OCI-LY3 (cell line): ENCODE measurements at regions not wholly inside any gene's neighbourhood (a gene's known extent, or its start where the extent isn't known, plus 50 kb on each side); places are given as distances from the start of the nearest gene placed in this dataset.

ENCODE experiments used
- H2AFZ ChIP-seq: fragments of 200-600, 300-600 bp; shearing (Covaris generic); 2 replicates; pipeline ENCODE4 v1.6.0; 2014; ENCODE audit warnings: antibody characterized with exemption, low read depth, low read length
- H3K27ac ChIP-seq: fragments of 200-600, 300-600 bp; sonication (generic); 2 replicates; pipeline ENCODE4 v1.5.1; 2014; ENCODE audit warnings: mild to moderate bottlenecking, low read length, moderate library complexity, mixed read lengths
- H3K27me3 ChIP-seq: fragments of 200-600, 300-600 bp; sonication (generic); 2 replicates; pipeline ENCODE4 v1.6.1; 2014; ENCODE audit warnings: low read depth, low read length, mixed read lengths
- H3K36me3 ChIP-seq: fragments of 200-600, 300-600 bp; sonication (generic); replicated peaks from 2 replicates; pipeline ENCODE3; 2014; ENCODE audit warnings: low read depth, low read length, mixed read lengths
- H3K4me1 ChIP-seq: fragments of 300-600, 200-600 bp; sonication (generic); 2 replicates; pipeline ENCODE4 v1.6.1; 2014; ENCODE audit warnings: low read length, mixed read lengths
- H3K4me2 ChIP-seq: fragments of 200-600, 300-600 bp; sonication (generic); 2 replicates; pipeline ENCODE4 v1.6.1; 2014; ENCODE audit warnings: low read length, mixed read lengths
- H3K4me3 ChIP-seq: fragments of 300-600, 200-600 bp; sonication (generic); 2 replicates; pipeline ENCODE4 v1.5.1; 2014; ENCODE audit warnings: antibody characterized with exemption, mild to moderate bottlenecking, low read length, moderate library complexity
- H3K79me2 ChIP-seq: fragments of 300-600, 200-600 bp; shearing (Covaris generic); 2 replicates; pipeline ENCODE4 v1.6.1; 2014; ENCODE audit warnings: mild to moderate bottlenecking, low read length, mixed read lengths
- H3K9ac ChIP-seq: fragments of 300-600, 200-600 bp; shearing (Covaris generic); 2 replicates; pipeline ENCODE4 v1.6.0; 2014; ENCODE audit warnings: mild to moderate bottlenecking, low read length, moderate library complexity
- H3K9me3 ChIP-seq: fragments of 200-600, 300-600 bp; shearing (Covaris generic); 2 replicates; pipeline ENCODE4 v1.6.1; 2014; ENCODE audit warnings: low read length, mixed read lengths; ENCODE audit not compliant: insufficient read depth
- H4K20me1 ChIP-seq: fragments of 200-600, 300-600 bp; sonication (generic); 2 replicates; pipeline ENCODE4 v1.6.1; 2016; ENCODE audit warnings: low read length, mixed read lengths; ENCODE audit not compliant: insufficient read depth
- CTCF ChIP-seq: fragments of 200-600, 300-600 bp; sonication (generic); IDR thresholded peaks from 2 replicates; pipeline ENCODE4 v1.5.1; 2014; ENCODE audit warnings: antibody characterized with exemption, low read length, low read depth
- EZH2phosphoT487 ChIP-seq: fragments of 200-600 bp; shearing (Covaris generic); IDR thresholded peaks from 2 replicates; pipeline ENCODE4 v1.6.1; 2018; ENCODE audit warnings: antibody characterized with exemption, mixed run types, low read depth

- TF ChIP-seq EZH2phosphoT487 = no peak
- TF ChIP-seq CTCF = no peak
- no peak overlapping the region for H2AFZ ChIP-seq
- peaks cover 31% of the 10 kb centered on the region for H3K4me1 ChIP-seq
- no peaks in the 10 kb centered on the region for H3K79me2 ChIP-seq
- H3K9ac ChIP-seq = no peak overlapping the region
- H3K36me3 ChIP-seq = no peaks in the 10 kb centered on the region
- no peaks in the 10 kb centered on the region for H4K20me1 ChIP-seq
- no peak overlapping the region for H3K4me3 ChIP-seq
- no peak overlapping the region for H3K27ac ChIP-seq
- H3K4me2 ChIP-seq = no peak overlapping the region
- H3K9me3 ChIP-seq = 0 out of 2 replicates have a peak, but pooled peaks cover 3% of the 10 kb centered on the region
- no peaks in the 10 kb centered on the region for H3K27me3 ChIP-seq
Observed at GRCh38 chr11:80722629-80723028, 1281.8 kb upstream of the TENM4 start.

- no peak overlapping the region for H3K9ac ChIP-seq
- no peaks in the 10 kb centered on the region for H4K20me1 ChIP-seq
- no peaks in the 10 kb centered on the region for H3K27me3 ChIP-seq
- no peak overlapping the region for H2AFZ ChIP-seq
- no peaks in the 10 kb centered on the region for H3K79me2 ChIP-seq
- peaks cover 10% of the 10 kb centered on the region for H3K4me1 ChIP-seq
- no peaks in the 10 kb centered on the region for H3K36me3 ChIP-seq
- TF ChIP-seq EZH2phosphoT487 (no peak), CTCF (no peak)
- no peak overlapping the region for H3K4me2 ChIP-seq
- H3K27ac ChIP-seq = no peak overlapping the region
- H3K9me3 ChIP-seq = 0 out of 2 replicates have a peak, but pooled peaks cover 3% of the 10 kb centered on the region
- no peak overlapping the region for H3K4me3 ChIP-seq
Observed at GRCh38 chr11:80720295-80720694, 1279.5 kb upstream of the TENM4 start.

- Histone ChIP-seq H3K36me3 (no peaks in the 10 kb centered on the region), H3K27me3 (no peaks in the 10 kb centered on the region), H3K4me1 (peaks cover 10% of the 10 kb centered on the region), H3K9ac (no peak overlapping the region), H4K20me1 (no peaks in the 10 kb centered on the region), H2AFZ (no peak overlapping the region), H3K4me2 (no peak overlapping the region), H3K4me3 (no peak overlapping the region), H3K9me3 (0 out of 2 replicates have a peak, but pooled peaks cover 3% of the 10 kb centered on the region), H3K79me2 (no peaks in the 10 kb centered on the region), H3K27ac (no peak overlapping the region)
- TF ChIP-seq EZH2phosphoT487 (no peak), CTCF (no peak)
Observed at GRCh38 chr11:80719292-80719646, 1278.4 kb upstream of the TENM4 start.

- Histone ChIP-seq H3K79me2 (no peaks in the 10 kb centered on the region), H3K4me1 (peaks cover 7% of the 10 kb centered on the region), H3K36me3 (no peaks in the 10 kb centered on the region), H4K20me1 (no peaks in the 10 kb centered on the region), H3K9me3 (0 out of 2 replicates have a peak, but pooled peaks cover 3% of the 10 kb centered on the region), H2AFZ (no peak overlapping the region), H3K27me3 (no peaks in the 10 kb centered on the region), H3K4me3 (no peak overlapping the region), H3K9ac (no peak overlapping the region), H3K27ac (no peak overlapping the region), H3K4me2 (no peak overlapping the region)
- no peak for TF ChIP-seq CTCF
- no peak for TF ChIP-seq EZH2phosphoT487
Observed at GRCh38 chr11:80718611-80719291, 1277.9 kb upstream of the TENM4 start.
